HG02610 (cell line): ENCODE measurements at regions not wholly inside any gene's neighbourhood (a gene's known extent, or its start where the extent isn't known, plus 50 kb on each side); places are given as distances from the start of the nearest gene placed in this dataset.

Experiments
- ATAC-seq: cut with Tn5 transposase; IDR thresholded peaks from one replicate; pipeline ENCODE4 v1.9.1; 2021; ENCODE audit warnings: mild to moderate bottlenecking, moderate library complexity; ENCODE audit not compliant: unreplicated experiment

DNA sequence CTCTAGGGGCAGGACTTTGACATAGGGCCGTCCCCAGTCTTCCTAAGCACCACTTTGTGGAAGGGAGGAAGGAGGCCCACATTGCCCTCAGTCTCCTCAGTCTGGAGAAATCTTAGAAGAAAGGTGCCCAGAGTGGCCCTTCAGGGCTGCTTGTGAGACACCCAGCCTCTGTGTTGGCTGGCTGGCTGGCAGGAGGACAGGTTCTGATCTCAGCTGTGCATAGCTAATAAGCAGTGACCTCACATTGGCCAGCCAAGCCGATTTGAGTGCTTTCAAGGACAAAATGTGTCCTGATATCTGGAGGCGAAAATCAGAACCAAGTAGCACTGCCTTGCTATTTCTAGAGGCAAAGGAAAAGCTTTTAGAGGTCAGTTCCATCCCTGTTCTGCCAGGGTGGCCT lies 211.5 kb downstream of the BCOR start:
- ATAC-seq = no peak

DNA sequence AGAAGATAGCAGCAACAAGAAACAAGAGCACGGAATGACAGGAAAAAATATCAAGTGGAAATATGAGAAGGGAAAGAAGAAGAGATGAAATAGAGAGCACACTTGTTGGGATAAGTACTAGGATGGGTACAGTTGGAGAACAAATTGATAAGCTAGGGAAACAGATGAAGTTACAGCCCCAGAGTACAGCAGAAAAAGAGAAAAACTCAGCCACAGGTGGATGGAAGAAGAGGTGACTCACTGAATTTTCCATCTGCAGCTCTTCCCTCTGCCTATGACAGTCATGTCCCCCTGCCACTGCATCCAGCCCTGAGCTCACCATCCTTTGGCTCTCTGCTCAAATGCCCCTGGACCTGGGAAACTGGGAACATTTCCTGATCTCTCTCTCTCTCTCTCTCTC lies 209.0 kb downstream of the BCOR start:
- no peak for ATAC-seq

DNA sequence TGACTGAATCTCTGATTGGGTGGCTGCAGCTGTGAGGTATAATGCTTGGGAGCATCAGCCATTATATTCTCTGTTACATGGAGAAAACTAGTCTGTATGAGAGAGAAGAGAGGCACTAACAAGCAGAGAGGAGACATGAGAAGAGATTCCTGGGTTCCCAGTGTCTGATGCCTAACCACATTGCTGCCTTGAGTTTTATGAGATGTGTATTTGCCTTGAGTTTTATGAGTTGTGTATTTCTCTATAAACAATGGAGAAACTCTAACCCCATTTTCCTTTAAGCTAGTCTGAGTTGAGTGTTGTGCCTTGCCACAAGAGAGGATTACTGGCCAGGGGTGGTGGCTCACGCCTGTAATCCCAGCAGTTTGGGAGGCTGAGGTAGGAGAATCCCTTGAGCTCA lies 208.1 kb downstream of the BCOR start:
- ATAC-seq = no peak

DNA sequence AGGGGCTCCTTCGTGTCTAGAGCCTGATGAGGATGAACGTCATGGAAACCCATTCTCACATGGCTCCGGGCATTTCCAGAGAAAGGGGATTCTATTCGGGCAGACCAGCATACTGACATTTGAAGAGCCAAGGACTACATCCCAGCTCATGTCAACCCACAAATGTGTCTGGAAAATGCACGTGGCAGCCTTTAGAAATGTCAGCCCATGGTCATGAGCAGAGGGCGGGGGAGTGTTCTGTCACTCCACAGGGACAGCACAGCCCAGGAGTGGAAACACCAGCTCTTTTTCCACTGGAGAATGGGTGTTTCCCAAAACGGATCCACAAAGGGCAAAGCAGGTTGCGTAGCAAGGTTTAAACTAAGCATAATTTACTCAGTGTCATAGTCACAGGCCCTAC lies 207.0 kb downstream of the BCOR start:
- no peak for ATAC-seq

DNA sequence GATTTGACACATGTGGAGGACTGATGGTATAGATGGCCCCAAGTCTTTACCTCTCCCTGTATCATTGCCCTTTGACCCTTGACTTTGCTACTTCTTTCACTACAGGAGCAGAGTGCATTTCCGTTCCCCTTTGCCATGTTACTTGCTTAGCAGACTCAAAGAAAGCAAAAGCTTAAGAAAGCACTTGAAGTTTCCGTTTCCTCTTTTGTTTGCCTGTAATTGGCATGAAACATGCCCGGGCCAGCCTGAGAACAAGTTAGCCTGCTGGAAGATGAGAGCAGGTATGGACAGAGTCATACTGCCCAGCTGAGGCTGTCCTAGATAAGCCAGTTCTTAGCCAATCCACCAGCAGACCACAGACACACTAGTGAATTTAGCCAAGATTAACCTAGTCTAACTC lies 206.0 kb downstream of the BCOR start:
- no peak for ATAC-seq

DNA sequence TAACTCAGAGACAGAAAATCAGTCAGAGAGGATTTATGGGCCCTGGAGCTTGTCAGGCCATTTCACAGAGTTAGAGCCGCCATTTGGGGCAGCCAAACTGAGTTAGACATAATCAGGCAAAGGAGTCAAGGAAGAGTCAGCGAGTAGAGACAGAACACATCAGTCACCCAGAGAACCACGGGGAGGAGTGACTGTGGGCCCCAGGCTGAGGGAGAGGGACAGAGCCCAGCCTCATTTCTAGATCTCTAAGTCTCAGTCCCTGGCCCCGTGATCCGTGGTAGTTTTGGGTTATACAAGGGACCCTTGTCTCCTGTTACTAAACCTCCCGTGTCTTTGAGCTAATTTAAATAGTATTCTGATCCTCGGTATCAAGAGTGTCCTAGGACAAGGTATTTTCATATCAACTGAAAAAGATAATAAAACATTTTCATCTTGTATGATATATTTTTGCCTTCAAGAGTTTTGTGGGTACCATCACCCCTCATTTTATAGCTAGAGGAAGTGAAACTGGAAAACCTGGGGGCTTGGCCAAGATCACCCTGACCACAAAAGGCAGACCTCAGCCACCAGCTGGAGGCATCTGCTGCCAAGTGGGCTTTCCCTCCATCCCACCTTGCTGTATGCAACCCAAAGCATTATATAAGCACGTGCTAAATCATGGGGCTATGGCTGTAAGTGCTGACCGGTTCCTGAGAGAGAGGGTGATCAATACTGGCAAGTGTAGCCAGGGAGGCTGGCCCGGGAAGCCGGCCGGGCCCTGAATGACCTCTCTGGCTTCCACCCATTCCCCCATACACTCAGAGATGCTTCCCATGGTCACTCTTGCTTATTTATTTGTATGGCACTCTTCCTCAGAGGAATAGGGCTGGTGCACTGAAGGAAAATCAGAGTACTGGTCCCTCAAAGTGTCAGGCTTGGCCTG lies 204.1 kb downstream of the BCOR start:
- no peak for ATAC-seq

DNA sequence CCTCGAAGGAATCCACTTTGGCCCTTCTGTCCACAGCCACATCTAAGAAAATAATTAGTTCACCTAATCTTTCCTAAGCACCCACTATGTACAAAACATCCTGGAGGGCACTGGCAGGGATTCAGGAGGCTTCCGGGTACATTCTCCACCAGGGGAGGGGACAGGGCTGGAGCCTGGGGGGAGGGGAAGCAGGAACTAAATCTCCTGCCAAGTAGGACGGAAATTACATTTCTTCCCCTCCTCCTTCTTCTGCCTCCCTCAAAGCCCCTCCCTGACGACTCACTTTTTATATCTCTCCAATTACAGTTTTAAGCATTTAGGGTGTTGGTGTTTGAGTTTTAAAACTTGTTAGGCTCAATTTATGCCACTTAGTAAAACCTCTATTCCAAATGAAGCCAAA lies 203.1 kb downstream of the BCOR start:
- ATAC-seq = no peak

DNA sequence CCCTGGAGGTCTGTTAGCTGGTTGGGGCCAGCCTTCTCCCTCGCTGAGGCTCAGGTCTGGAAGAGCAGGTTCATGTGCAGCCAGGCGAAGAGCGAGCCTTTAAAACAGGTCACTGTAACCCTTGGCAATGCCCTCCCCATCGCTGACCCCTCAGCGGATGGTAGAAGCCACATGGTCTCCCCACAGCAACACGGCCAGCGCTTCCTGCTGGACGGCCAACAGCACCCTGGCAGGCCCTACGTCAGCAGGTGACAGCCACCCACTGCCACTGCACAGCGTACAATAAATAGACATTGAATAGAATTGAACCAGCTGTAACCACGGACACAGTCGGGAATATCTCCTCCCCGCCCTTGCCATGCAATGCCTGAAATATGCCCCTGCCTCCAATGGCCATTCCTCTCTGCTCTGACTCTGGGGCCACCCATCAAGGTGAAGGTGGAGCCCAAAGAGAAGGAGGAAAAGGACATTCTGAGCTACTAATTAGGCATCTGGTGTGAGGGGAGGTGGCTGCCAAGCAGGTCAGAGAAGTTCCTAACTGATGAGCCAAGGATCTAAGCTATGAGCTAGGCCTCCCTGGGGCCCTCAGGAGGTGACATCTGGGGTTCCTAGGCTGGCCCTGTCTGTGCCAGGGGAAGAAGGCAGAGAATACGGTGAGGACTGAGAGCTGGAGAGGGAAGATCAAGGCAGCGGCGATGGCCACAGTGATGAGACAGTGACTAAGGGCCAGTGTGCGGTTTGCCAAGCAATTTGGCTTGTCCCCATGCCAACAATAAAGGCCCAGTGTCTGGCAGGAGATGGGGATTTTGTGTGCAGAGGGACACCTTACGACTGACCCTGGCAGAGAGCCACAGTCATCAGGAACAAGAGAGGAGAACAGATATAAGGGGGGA lies 202.3 kb downstream of the BCOR start:
- no peak for ATAC-seq

DNA sequence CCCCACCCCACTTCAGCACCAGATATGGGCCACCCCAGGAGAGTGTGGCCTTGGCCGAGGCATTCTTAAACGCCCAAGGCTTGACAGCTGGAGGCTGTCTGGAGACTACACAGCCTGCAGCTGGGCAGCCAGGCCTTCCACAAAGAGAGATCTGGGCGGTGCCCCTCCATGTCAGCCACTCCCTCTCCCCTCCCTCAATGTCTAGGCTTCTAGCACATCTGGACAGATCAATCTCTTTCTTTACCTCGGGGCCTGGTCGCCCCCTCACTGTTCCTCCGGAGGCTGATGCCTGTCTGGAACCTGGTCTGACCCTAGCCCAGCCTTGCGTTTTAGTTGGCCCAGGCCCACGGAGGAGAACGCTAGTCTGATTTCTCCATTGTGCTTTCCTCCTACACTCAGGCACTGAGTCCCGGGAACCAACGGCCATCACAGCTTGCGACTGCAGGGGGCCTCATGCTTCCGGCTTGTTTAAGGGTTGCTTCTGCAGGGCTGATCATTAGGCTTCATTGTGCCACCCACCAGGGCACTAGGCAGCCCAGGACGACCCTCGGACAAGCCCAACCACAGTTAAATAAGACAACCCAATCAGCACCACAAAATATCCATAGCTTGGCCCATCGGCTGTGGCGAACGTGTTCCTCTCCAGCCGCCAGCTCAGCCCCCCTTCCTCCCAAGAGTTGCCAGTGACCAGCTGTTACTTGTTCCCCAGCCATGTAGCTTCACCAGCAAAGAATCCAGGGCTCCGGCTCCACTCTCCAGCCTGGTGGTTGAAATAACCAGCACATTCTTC lies 200.6 kb downstream of the BCOR start:
- ATAC-seq = no peak

DNA sequence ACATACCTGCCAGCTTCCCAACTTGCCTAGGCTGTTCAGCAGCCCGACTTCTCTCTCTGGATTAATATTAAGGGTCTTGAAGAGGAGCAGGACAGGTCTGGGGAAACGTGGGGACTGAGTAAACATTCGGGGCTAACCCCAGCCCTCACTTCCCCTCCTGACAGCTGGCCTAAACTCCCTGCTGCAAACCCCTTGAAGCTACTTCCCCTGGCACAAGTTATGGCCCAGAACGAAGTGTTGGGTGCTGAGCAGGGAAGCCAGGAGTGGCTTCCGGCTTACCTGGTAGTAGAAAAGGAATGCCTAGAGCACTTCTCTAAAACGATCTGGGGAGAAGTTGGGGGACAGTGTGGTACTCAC lies 200.0 kb downstream of the BCOR start:
- ATAC-seq = no peak

DNA sequence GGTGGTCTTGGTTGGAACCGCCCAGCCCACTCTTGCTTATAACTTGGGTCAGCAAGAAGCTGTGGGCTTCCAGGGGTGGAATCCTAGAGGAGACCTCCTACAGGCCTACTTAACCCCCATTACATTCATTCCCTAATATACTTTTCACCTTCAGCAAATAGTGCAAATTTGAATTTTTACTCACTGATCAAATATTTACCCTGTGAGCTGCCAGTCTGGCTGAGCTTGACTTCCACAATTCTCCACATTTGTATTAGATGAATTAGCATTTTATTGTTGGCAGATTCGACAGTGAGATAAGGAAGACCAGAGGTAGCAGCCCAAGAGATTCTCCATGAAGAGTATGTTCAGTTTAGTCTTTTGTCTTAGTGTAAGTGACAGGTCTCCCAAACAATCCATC lies 199.6 kb downstream of the BCOR start:
- ATAC-seq = no peak

DNA sequence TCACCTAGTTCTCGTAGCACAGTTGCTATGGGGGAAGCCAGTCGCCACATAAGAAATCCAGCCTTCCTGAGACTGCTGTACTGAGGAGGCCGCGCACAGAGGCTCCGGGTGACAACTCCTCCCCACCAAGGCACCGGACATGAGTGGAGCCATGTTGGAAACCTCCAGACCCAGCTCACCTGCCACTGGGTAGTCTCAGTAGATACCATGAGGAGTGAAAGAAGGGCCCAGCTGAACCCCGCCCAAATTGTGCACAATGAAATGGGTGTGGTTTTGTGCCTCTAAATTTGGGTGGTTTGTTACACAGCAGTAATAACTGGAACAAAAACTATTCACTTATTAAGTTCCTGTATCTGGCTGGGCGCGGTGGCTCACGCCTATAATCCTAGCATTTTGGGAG lies 198.7 kb downstream of the BCOR start:
- no peak for ATAC-seq

DNA sequence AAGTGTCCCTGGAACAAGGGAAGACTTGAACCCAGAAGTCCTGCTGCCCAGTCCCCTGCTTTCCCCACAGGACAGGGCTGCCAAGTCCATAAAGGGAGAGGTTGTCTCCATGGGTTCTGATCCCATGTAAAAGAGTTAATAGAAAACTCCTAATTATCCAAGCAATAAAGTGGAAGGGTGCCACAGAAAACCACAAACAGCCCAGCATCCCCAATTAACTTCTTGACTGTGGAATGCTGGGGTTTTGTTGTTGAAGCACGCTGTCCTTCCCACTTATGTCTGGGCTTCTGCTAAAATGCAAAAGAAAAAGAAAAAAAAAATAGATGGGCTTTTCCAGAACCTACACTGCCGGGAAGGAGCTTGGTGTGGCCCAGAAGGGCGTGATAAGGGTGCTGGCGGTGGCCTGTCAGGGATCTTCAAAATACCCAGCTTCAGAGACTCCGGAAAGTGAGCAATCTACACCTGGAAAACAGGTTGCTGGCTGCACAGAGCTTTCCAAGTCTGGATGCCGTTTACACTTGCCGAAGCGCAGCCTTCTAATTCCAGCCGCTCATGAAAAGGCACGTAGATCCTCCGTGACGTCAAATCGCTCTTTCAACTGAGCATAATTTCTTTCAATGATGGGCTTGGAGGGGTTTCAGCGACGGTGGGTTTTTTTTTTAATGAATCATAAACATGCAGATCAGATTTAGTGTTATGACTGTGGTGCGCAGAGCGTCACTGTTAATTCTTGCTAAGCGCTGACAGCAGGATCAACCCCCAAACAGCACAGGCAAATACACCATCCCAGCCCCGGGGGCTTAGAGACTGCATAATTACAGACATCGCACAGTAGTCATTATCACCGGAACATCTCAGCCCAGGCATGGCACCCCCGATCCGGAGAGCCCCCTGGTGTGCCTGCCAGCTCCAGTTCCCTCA lies 197.6 kb downstream of the BCOR start:
- ATAC-seq = no peak

DNA sequence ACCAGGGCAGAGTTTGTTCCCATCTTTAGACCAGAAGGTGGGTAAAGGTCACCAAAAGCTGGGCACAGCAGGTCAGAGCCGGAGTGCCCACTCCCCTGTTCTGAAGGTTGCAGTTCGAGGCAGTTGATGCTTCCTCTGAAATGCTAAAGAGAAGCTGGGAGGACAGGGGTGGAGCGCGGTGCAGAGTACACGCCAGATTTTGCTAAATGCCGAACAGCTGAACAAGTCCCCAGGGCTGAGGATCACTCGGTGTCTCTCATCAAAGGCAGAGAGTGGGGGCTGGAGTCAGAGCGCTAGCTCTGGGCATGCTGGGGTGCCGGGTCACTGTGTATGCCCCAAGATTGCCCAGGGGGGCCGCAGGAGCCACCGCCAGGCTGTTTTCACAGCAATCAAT lies 197.0 kb downstream of the BCOR start:
- no peak for ATAC-seq

DNA sequence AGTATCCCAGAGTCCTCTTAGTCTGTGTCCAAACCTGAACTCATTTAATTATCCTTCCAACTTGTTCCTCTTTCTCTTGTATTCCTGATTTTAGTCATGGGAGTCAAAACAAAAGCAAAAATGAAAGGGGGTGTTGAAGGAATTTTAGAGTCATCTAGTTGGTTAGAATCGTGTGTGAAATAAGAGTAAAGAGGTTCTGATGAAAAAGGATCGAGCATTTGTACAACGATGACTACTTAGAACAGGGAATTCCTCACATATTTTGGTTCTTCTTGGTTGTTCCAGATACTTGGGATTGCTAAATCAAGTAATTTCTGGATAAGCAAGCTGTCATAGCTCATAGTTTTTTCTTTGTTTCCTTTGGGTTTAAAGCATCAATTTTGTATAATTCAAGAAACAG lies 194.4 kb downstream of the BCOR start:
- ATAC-seq = no peak

DNA sequence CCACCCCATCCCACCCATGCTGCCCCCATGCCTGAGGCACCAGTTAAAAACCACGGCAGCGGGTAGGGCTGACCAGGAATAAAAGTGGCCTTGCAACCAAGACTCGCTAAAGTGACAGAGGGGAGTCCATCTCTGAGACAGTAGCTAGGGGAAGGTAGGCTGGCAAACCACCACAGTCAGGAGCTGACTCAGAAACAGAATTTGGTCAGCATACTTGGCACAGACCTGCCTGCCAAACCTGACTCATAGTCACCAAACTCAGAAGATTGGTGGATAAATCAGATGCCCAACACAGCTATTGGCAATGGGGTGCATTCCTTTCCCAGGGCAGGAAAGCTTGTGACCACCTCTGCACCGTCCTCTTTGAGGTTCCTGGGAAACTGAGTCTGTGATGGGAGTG lies 193.8 kb downstream of the BCOR start:
- no peak for ATAC-seq

DNA sequence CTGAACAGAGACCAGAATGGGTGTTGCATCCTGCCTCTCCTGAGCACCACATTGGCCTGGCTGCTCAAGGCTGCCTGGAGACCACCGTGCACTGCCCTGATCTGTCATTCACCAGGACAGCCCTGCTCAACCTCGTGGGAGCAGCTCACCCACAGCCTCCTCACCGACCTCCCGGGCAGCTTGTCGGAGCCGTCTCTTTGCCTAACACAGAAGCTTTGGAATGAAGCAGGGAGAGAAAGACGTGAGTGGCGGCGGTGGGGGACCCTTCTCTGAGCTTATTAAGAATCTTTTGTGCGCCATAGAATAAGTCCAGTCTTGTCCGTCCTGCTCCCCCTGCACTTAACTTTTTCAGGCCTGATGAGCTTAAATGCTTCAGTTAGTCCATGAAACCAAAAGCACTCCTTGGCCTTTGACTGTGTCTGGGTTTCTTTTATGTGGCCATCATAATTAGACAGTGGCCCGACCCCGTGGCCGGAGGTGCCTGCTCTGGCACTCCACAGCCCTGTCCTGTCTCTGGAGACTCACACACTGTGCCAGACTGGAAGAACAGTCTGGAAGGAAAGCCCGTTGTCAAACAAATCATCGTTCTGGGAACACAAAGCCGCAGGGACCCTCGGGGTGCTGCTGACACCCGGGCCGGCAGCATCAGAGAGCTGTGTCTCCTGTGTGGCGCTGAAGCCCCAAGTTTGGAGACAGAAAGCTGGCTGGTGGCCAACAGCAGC lies 192.8 kb downstream of the BCOR start:
- no peak for ATAC-seq

DNA sequence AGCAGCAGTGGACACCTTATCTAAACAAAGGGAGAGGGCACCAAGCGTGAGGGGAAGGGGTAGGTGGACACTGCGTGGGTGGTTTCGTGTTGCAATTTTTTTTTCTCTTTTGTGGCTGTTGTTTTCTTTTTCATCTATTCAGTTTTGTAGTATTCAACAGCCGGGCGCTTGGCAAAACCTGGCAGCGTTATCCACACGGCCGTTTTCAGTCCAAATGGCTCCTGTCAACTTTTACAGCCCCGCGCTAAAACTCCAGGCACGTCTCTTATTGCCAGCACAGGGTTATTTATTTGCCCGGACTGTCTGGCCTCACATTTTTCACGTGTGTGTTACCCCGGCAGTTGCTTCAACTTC lies 192.2 kb downstream of the BCOR start:
- ATAC-seq = no peak

DNA sequence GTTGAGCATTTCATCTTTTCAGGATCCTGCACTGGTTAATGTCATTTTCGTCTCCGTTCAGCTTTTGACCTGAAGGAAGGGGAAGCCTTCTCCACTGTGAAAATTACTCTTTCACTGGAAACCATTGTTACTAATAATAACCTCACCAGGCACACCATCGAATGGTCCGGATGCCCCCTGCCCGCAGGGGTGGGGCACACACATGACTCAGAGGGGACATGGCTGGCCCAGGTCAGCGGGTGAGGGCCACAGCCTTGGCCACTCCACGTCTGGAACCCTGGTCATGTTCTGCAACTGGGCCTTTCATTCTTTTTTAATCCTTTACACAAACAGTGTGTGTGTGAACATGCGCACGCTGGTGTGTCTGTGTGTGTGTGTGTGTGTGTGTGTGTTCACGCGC lies 191.8 kb downstream of the BCOR start:
- ATAC-seq = no peak
